ENCODE measurements at regions not wholly inside any gene's neighbourhood (a gene's known extent, or its start where the extent isn't known, plus 50 kb on each side); places are given as distances from the start of the nearest gene placed in this dataset.

DNA sequence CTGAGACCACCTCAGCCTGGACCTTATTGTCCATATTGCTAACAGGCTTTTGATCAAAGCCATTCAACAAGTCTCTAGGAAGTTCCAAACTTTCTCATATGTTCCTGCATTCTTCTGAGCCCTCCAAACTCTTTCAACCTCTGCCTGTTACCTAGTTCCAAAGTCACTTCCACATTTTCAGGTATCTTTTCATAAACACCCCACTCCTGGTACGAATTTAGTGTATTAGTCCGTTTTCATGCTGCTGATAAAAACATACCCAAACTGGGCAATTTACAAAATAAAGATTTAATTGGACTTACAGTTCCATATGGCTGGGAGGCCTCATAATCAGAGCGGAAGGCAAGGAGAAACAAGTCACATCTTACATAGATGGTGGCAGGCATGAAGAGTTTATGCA lies 836.8 kb downstream of the SORCS1 start:
- no peaks in the 10 kb centered on the region for H3K4me1 ChIP-seq (replicated peaks)
- WGBS, result 88% methylated on average over 3 of the region's 3 CpGs
- H3K4me3 ChIP-seq, result no peak overlapping the region
- intact Hi-C loops (cut with DNase I), result no loop called here
- TF ChIP-seq, protein P1, sequence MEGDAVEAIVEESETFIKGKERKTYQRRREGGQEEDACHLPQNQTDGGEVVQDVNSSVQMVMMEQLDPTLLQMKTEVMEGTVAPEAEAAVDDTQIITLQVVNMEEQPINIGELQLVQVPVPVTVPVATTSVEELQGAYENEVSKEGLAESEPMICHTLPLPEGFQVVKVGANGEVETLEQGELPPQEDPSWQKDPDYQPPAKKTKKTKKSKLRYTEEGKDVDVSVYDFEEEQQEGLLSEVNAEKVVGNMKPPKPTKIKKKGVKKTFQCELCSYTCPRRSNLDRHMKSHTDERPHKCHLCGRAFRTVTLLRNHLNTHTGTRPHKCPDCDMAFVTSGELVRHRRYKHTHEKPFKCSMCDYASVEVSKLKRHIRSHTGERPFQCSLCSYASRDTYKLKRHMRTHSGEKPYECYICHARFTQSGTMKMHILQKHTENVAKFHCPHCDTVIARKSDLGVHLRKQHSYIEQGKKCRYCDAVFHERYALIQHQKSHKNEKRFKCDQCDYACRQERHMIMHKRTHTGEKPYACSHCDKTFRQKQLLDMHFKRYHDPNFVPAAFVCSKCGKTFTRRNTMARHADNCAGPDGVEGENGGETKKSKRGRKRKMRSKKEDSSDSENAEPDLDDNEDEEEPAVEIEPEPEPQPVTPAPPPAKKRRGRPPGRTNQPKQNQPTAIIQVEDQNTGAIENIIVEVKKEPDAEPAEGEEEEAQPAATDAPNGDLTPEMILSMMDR (IDR thresholded peaks at IDR 0.05), result no peak
- no peaks in the 10 kb centered on the region for H3K9me3 ChIP-seq
- no peak overlapping the region for H3K27ac ChIP-seq
- H3K27me3 ChIP-seq (replicated peaks; ENCODE audit: insufficient read depth), result no peaks in the 10 kb centered on the region
- no peak for DNase-seq (ENCODE audit: low spot score)
- H3K36me3 ChIP-seq, result no peaks in the 10 kb centered on the region

DNA sequence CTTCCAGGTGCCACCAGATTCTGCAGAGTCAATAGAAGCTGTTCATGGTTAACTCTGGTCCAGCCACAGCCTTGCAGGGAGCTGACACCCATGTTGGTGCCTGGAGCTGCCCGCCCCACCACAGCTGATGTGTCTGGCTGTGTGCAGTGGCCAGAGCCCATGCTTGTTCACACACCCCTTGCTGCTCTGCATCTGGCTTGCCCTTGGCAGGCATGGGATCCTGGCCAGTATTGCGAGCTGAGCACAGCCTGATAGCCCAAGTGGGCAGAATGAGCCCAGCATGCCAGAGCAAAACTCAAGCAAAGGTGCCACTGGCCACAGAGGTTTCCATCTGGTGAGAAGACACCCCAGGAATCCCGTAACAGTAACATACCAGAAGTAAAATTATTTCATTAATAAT lies 843.6 kb downstream of the SORCS1 start:
- no peak overlapping the region for H3K27ac ChIP-seq
- H3K36me3 ChIP-seq, result no peaks in the 10 kb centered on the region
- H3K4me1 ChIP-seq (replicated peaks), result no peaks in the 10 kb centered on the region
- H3K4me3 ChIP-seq, result no peak overlapping the region
- no peak for DNase-seq (ENCODE audit: low spot score)
- no peaks in the 10 kb centered on the region for H3K9me3 ChIP-seq
- TF ChIP-seq POLR2AphosphoS5 (IDR thresholded peaks at IDR 0.05) (no peak), POLR2A (IDR thresholded peaks at IDR 0.05) (no peak)
- TF ChIP-seq, protein P1 (IDR thresholded peaks at IDR 0.05), result no peak
- 96% methylated on average over 3 of the region's 3 CpGs for WGBS
- H3K27me3 ChIP-seq (replicated peaks; ENCODE audit: insufficient read depth), result no peaks in the 10 kb centered on the region
- intact Hi-C loops (cut with DNase I), result no loop called here

DNA sequence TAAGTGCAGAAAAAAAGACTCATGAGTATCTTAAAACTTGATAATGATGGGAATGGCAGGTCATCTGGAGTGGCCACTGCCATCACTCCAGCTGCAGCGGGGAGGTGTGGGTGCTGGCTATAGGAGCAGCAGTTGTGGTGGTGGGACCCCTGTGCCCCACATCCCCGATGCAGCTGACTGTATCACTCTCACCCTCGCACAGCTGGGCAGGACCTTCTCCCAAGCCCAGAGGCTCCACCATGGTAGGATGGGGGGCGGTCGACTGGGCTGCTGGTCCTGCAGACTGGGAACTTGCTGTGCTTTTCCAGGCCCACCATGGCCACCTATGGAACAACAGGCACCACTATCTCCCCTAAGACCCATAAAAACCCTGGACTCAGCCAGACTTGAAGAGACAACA lies 844.4 kb downstream of the SORCS1 start:
- Histone ChIP-seq H3K4me1 (replicated peaks) (no peaks in the 10 kb centered on the region), H3K27me3 (replicated peaks; ENCODE audit: insufficient read depth) (no peaks in the 10 kb centered on the region), H3K9me3 (no peaks in the 10 kb centered on the region), H3K27ac (no peak overlapping the region), H3K36me3 (no peaks in the 10 kb centered on the region), H3K4me3 (no peak overlapping the region)
- TF ChIP-seq, protein P1 (IDR thresholded peaks at IDR 0.05), result no peak
- TF ChIP-seq POLR2AphosphoS5 (IDR thresholded peaks at IDR 0.05) (no peak), POLR2A (IDR thresholded peaks at IDR 0.05) (no peak)
- intact Hi-C loops (cut with DNase I), result no loop called here
- DNase-seq (ENCODE audit: low spot score), result no peak
- 88% methylated on average over 5 of the region's 5 CpGs for WGBS

DNA sequence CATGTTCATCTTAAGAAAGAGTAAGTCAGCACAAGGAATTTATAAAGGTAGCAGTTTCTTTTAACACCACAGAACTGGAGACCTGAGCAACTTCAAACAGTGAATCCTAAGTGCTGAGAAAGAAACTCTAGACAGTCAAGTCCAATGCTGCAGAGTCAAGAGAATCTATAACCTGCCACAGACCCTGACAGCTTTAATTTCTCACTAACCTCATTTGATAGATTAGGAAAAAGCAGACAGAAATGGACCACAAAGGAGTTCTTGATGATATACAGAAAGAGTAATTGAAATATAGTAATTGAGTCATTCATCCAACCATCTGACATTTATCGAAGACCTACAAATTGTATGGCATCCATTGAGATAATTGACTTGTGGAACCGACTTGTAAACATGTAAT lies 847.0 kb downstream of the SORCS1 start:
- Histone ChIP-seq H3K4me1 (replicated peaks) (no peaks in the 10 kb centered on the region), H3K36me3 (no peaks in the 10 kb centered on the region), H3K27me3 (replicated peaks; ENCODE audit: insufficient read depth) (no peaks in the 10 kb centered on the region), H3K4me3 (no peak overlapping the region), H3K9me3 (no peaks in the 10 kb centered on the region), H3K27ac (no peak overlapping the region)
- intact Hi-C loops (cut with DNase I), result no loop called here
- no peak for DNase-seq (ENCODE audit: low spot score)
- TF ChIP-seq POLR2A (IDR thresholded peaks at IDR 0.05) (no peak), POLR2AphosphoS5 (IDR thresholded peaks at IDR 0.05) (no peak)
- TF ChIP-seq, protein P1 (IDR thresholded peaks at IDR 0.05), result no peak
- 91% methylated on average over 2 of the region's 2 CpGs for WGBS

DNA sequence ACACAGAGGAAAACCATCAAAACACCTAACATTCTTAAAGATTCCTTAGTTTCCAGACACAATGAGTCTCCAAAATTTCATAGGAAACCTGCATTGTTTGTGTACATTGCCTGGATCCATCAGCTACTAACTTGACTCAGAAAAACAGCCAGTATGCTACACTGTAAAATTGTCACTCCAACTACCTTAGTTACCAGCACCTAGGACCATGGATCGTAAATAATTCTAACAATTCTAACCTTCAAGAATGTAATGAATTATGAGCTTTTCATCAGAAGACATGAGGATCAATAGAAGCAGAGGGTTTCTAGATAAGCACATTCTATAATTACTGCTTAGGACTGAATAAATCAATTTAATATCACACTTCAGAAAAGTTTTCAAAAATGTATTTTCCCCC lies 851.5 kb downstream of the SORCS1 start:
- Histone ChIP-seq H3K4me1 (replicated peaks) (no peaks in the 10 kb centered on the region), H3K4me3 (no peak overlapping the region), H3K27me3 (replicated peaks; ENCODE audit: insufficient read depth) (no peaks in the 10 kb centered on the region), H3K36me3 (no peaks in the 10 kb centered on the region), H3K27ac (no peak overlapping the region), H3K9me3 (no peaks in the 10 kb centered on the region)
- DNase-seq (ENCODE audit: low spot score), result no peak
- WGBS, result 83% methylated on average over 1 of the region's 1 CpG
- TF ChIP-seq POLR2A (IDR thresholded peaks at IDR 0.05) (no peak), POLR2AphosphoS5 (IDR thresholded peaks at IDR 0.05) (no peak)
- TF ChIP-seq, protein P1 (IDR thresholded peaks at IDR 0.05), result no peak
- intact Hi-C loops (cut with DNase I), result no loop called here
